Activated CD8-positive, alpha-beta memory T cell treated with anti-CD3 and anti-CD28 coated beads for 24 hours (primary cell): ENCODE measurements at regions not wholly inside any gene's neighbourhood (a gene's known extent, or its start where the extent isn't known, plus 50 kb on each side); places are given as distances from the start of the nearest gene placed in this dataset.
"Not testable (repeated sequence)": the region's sequence is repeated elsewhere in the genome, so short reads cannot be mapped to it uniquely, and the experiment has no call there.

ENCODE experiments used
- DNase-seq: peaks from one replicate; pipeline ENCODE4 v3.0.0-alpha.2; 2020

DNA sequence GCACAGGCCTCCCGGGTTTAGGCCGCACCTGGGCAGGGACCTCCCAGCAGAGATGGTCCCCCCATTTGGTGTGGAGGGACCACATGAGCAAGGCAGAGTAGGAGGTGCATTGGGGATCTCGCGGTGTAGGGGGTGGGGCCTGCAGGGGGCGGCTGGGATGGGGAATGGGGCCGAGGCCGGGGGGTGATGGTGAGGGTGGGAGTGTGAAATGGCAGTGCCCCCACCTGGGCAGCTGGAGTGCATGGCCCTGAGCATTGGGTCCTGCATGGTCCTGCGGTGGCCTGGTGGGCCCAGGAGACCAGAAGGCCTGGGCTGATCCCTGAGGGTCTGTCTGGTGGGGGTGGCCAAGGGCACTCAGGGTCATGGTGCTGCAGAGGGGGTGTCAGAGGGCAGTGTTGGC is 111.8 kb downstream of the KIF26A start:
- peak; percentile 38 for DNase-seq

- DNase-seq, result peak; percentile 43
Observed at GRCh38 chr14:104252256-104253215, 114.1 kb downstream of the KIF26A start.

DNA sequence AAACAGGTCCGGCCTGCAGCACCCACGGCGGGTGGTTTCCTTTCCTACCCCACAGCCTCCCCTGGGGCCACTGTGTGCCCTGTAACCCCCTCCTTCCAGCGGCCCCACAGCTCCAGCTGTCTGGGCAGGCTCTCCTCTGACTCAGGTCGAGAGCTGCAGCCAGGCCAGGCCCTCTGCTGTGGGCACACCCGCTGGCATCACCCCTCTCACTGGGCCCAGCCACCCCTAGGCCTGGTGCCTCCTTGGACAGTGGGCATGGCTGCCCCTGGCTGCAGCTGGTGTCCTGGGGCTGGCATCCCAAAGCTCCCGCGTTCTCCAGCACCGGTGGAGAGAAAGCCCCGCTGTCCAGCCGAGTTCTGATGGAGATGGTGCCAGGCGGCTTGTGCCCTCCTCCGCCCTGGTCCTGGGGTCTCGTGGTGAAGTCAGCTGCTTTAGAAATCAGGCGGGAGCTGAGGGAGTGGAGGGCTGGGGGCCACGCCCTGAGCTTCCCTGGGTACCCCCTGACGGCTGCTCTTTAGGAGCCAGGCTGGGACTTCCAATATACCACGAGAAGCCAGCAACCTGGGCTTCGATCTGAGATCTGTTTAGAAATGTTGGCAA is 114.9 kb downstream of the KIF26A start:
- DNase-seq, result peak; percentile 44

- peak; percentile 38 for DNase-seq
Observed at GRCh38 chr14:104253901-104254353, 115.5 kb downstream of the KIF26A start.

DNA sequence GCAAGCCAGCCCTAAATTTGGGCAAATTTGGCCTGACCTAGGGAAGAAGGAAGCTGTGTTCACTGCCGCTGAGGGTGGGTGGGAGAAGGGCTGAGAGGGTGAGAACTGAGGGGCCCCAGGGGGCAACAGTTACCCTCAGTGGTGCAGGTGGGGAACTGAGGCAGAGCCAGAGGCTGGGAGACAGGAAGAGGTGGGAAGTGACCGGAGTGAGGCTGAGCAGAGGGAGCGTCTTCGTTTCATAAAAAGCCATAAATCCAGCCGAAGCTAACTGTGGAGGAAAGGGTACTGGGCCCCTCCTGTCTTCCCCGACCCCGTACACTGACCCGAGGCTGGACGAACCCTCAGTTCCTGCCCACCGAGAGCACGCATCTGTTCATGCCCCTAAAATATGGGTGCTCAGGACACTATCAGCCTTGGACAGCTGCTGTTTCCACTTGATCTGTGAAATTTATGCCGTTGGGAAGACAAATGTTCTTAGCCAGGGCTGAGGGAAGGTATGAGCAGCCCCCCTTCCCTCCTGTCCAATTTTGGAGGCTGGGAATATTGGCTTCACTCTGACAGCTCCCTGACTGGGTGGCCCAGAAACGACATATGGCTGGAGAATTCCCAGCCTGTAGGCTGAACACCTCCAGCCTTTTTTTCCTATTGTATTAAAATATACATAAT is 116.5 kb downstream of the KIF26A start:
- no peak for DNase-seq

- no peak for DNase-seq
Observed at GRCh38 chr14:104256025-104256424, 117.6 kb downstream of the KIF26A start.

- DNase-seq, result peak; percentile 26
Observed at GRCh38 chr14:104262515-104263514, 124.4 kb downstream of the KIF26A start.

DNA sequence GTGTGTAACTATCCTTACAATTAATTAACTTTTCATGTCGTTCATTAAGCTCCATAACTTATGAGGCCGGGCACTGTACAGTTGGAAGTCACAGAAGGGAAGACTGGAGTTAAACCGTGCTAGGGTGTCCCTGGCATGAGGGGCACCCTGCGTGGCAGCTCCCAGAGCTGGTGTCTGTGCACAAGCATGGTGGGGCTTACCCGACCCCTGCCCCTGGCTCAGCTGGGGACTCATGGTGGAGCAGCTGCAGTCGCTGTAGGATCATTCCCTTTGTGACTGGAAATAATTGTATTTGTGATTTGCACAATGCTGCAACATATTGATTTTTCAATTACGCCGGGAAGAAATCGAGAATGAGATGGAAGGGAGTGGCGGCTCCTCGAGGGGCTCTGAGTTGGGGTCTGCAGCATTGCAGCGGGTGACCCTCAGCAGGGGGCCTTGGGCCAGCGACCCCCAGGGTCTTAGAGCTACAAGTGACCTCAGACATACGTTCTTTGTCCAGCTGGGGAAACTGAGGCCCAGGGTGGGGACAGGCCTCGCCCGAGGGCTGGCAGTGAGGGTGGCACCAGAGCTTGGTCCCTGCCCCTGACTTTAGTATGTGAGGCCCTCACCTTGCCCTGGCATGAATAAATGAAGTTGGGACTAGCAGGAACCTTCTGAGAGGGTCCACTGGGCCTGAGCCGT is 125.4 kb downstream of the KIF26A start:
- peak; percentile 44 for DNase-seq

- DNase-seq, result peak; percentile 40
Observed at GRCh38 chr14:104264495-104265265, 126.3 kb downstream of the KIF26A start.

DNA sequence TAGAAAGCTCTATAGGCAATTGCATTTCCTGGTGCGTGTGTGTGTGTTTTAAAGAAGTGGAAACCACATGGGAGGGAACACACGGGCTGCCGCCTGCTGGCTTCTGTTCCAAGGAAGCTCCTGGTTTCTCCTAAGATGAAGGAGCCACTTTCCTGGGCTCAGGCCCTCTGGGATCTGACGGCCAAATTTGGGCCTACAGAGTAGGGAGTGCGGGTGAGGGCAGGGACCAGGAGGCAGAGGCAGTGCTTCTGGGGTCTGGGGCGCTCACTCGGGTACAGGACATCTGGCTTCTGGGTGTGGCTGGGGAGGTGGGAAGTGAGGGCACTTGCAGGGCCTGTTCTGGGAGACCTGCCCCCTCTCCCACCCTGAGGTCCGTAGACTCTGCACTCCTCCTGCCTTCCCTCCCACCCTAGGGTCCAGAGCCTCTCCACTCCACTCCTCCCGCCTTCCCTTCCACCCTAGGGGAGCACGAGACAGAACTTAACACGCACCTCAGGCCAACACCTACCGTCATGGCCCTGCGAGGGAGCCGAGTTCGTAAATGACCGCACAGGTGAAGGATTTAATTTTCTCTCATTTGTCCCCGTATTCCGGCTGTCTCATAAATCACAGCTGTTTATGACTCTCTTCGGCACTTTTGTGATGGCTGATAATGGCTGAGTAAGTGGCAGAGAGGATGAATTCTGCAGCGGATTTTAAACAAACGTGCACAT is 127.7 kb downstream of the KIF26A start:
- DNase-seq, result no peak

GRCh38 chr14:104266631-104267575 is 128.5 kb downstream of the KIF26A start:
- DNase-seq, result peak; percentile 41

DNA sequence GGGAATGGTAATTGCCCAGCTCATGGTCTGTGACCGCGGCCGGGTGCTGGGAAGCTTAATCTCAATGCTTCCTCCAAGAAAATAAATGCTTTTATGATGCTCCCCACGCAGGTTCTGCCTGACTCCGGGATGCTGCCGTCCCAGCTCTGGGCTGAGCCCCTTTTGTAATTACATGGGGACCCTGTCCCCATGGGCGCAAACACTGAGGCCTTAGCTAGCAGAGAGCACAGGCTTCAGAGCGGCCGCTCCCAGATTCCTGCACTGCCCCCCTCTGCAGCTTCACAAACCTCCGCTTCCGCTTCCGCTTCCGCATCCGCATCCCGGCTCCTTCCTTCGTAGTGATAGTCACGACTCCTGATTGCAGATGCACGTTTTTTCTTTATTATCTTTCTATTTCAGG is 129.5 kb downstream of the KIF26A start:
- no peak for DNase-seq

- DNase-seq, result no peak
Observed at GRCh38 chr14:104268295-104268694, 129.9 kb downstream of the KIF26A start.

GRCh38 chr14:104268725-104269436 is 130.5 kb downstream of the KIF26A start:
- DNase-seq, result no peak

DNA sequence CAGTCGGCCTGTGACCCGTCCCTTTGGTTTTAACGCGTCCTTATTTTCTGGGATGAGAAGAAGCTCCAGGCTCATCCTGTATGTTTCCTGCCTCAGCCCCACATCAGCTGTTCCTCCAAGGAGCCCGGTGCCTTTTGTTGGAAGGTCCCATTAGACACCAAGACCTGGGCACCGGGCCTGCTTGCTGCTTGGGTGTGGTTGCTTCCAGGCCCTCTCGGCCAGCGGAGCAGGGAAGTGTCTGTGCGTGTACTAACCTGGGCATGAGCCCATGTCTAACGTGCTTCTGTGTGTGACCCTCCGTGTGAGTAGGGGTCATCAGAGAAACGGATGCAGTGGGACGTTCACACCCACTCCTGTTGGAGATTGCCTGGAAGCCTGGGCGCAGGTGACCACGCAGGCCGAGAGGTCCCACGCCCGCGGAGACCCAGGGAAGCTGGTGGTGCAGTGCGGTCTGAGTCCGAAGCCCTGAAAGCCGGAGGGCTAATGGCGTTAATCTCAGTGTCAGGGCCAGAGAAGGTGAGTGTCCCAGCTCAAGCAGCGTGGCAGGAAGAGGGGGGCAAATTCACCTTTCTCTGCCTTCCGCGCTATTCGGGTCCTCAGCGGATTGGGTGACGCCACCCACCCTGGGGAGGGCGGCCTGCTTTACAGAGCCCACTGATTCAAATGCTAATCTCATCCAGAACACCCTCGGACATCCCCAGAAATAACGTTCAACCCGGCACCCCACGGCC is 131.3 kb downstream of the KIF26A start:
- not testable (repeated sequence) for DNase-seq

DNA sequence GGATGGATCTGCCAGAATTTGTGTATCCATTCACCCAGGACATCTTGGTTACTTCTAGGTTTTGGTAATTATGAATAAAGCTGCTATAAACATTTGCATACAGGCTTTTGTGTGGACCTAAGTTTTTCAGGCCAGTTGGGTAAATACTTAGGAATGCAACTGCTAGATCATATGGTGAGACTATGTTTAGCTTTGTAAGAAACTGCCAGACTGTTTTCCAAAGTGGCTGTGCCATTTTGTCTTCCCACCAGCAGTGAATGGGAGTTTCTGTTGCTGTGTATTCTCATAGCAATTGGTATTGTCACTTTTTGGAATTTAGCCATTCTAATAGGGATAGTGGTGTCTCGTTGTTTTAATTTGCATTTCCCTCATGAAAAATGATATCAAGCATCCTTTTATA is 133.0 kb downstream of the KIF26A start:
- DNase-seq, result no peak

DNA sequence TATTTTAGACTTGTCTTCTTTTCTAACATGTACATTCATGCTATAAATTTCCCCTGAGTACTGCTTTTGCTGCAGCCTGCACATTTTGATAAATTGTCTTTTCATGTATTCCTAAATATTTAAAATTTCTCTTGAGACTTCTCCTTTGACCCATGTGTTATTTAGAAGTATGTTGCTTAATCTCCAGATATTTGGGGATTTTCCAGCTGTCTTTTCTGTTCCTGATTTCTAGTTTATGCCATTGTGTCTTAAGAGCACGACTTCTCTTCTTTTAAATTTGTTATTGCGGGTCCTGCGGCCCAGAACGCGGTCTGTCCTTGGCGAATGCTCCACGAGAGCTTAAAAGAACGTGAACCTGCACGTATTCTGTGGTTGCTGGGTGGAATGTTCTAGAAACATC is 136.4 kb downstream of the KIF26A start:
- no peak for DNase-seq
